ENCODE measurements at regions not wholly inside any gene's neighbourhood (a gene's known extent, or its start where the extent isn't known, plus 50 kb on each side); places are given as distances from the start of the nearest gene placed in this dataset.

- intact Hi-C loops (cut with micrococcal nuclease): no loop called here
These were observed 242.9 kb downstream of the CDC5L start for GRCh38 chr6:44630125-44631028.

- intact Hi-C loops (cut with micrococcal nuclease): no loop called here
These were observed 244.5 kb downstream of the CDC5L start for GRCh38 chr6:44631968-44632367.

GRCh38 chr6:44634321-44634720 lies 246.8 kb downstream of the CDC5L start:
- intact Hi-C loops (cut with micrococcal nuclease): no loop called here

DNA sequence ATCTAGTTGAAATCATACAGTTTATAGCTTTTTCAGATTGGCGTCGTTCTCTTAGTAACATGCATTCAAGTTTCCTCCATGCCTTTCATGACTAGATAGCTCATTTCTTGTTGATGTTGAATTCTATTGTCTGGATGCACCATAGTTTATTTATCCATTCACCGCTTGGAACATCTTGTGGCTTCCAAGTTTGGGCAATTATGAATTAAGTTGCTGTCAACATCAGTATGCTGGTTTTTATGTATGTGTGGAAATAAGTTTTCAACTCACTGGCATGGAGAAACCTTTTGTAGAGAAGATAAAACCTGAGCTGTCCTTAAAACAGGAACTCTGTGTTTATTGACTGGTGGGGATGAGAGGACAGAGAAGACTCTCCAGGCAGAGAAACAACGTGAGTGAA lies 248.0 kb downstream of the CDC5L start:
- intact Hi-C loops (cut with micrococcal nuclease): no loop called here

- intact Hi-C loops (cut with micrococcal nuclease): no loop called here
These were observed 249.2 kb downstream of the CDC5L start for GRCh38 chr6:44636561-44637248.

DNA sequence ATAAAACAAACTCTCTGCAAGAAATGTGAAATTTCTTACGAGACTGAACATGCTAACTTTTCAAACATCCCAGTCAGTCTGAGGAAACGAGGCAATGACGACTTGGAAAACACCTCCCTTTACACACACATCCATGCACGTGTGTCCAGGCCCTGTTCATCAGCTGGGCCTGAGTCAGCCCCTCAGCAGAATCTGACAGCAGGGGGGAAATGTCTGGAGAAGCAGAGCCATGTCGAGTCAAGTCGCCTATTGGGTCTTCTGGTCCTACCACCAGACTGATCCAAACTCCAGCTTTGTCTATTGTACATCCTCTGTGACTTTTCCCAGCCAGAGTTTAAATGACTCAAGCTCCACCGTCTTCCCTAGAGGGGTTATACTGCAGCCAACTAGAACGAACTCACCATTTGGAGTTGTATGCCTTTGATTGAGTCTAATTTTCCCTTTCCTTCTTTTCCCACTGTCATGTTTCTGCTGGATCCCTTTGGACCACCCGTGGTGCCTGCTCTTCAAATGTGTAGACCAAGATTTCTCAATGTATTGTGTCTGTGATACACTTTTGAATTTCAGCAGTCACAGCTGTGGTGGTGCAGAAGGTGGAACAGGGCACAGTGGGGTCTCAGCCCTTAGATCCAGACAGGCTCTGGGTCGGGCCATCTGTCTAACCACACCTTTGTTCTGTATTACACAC lies 254.0 kb downstream of the CDC5L start:
- intact Hi-C loops (cut with micrococcal nuclease): no loop called here

- intact Hi-C loops (cut with micrococcal nuclease): no loop called here
These were observed 254.8 kb downstream of the CDC5L start for GRCh38 chr6:44642349-44642748.

DNA sequence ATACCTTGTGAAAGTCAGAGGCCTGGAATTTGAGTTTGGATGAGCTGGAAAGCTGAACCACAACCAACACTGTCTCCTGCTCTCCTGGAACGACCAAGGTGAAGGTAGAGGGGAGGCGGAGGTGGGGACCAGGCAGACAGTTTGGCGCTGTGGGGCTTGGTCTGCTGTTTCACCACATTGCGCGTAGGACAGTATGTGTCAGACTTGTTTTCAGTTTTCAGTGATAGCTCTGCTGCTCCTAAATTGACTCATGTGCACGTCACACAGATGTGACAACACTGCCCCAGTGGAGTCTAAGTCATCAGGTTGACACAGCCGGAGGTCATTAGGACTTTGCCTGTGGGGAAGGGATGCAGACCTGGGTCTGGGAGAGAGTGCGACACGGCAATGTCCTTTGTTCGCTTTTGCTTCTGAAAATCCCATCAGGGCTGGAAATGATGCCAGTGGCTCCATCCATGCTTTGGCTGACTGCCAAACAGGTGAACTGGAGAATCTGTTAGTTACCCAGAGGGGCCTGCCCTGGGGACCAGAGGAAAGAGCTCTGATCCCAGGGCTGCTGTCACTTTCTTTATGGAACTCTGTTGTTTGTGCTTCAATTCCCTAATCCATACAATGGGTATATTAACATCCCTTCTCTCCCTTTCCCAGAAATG lies 255.5 kb downstream of the CDC5L start:
- intact Hi-C loops (cut with micrococcal nuclease): no loop called here

DNA sequence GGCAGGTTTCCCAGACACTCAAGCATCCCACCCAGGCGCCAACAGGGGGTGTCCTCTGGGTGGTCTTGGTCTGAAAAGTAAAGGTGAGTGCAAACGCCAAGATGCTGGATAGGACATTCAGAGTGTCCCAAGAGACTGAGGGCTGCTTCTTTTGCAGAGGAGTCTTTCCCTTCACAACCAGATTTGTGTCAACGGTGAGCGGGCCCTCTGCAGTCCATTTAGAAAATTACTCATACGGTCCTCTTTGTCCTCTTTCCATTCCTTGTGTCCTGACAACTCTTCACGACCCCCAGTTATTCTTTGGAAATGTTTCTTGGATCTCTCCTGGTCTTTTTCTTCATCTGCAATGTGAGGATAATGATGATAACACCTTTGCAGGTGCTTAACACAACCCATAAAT lies 257.8 kb downstream of the CDC5L start:
- intact Hi-C loops (cut with micrococcal nuclease): no loop called here

DNA sequence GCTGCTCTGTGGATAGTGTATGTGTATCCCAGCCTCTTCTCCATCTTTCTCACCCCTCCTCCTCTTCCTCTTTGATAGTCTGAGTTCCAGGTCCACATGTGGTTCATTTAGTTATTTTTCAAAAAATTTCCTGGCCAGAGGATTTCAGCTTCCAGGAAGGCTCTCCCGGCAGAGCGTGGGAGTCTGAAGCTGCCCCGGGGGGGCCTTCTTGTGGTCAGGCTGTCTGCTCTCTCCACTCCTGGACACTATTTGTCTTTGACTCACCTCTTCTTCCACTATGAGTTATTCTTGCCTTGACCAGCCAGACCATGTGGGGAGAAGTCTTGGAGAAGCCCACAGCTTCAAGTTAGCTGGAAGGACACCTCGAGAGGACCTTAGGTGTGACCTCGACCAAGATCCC lies 258.8 kb downstream of the CDC5L start:
- intact Hi-C loops (cut with micrococcal nuclease): no loop called here

GRCh38 chr6:44649365-44650025 lies 262.0 kb downstream of the CDC5L start:
- intact Hi-C loops (cut with micrococcal nuclease): loop anchor here (10.0 kb wide), 1 partner anchor 175 kb away; no protein-coding TSS in a partner anchor

DNA sequence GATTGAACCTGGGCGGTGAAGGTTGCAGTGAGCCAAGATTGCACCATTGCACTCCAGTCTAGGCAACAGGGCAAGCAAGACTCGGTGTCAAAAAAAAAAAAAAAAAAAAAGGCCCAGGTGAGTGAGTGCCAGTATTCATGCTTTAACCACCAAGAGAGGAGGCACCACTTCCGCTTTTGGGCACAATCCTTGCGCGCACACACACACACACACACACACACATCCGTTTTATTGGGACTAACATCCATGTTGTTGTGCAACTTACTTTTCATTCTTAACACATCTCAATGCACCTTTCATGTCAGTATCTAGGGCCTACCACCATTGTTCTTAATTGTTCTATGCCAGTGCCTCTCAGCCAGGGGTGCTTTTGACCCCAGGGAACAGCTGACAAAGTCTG lies 263.0 kb downstream of the CDC5L start:
- intact Hi-C loops (cut with micrococcal nuclease): loop anchor here (10.0 kb wide), 1 partner anchor 176 kb away; no protein-coding TSS in a partner anchor

DNA sequence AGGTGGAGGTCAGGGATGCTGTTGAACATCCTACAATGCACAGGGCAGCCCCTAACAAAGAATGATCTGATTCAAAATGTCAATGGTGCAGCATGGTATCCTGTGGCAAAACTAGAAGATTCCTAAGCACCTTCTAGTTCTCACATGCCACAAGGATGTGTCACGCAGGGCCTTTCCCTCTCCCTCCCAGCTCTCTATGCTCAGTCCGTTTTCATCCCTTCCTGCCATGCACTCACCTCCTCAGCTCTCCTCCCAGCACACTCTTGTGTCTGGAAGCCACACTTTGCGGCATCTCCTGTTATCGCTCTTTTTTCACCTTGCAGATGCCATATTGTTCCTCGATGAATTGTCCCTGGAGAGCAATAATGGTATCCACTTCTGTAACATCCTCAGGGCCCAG lies 263.4 kb downstream of the CDC5L start:
- intact Hi-C loops (cut with micrococcal nuclease): loop anchor here (10.0 kb wide), 1 partner anchor 176 kb away; no protein-coding TSS in a partner anchor

DNA sequence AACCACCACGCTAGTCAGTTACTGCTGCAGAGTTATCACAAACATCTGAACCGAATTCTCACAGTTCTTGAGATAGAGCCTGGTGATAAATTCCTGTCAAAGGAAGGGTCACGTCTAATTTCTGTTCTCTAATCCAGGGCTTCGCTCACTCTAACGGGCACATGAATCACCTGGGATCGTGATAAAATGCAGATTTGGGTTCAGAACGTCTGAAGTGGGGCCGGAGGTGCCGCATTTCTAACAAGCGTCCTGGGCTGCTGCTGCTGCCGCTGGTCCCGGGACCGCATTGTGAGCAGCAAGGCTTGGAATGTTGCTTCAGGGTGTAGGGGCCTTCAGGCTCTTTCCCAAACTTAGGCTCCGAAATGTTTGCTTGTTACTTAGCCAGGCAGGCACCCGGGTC lies 264.1 kb downstream of the CDC5L start:
- intact Hi-C loops (cut with micrococcal nuclease): loop anchor here (10.0 kb wide), 1 partner anchor 177 kb away; no protein-coding TSS in a partner anchor

- intact Hi-C loops (cut with micrococcal nuclease): loop anchor here (10.0 kb wide), 1 partner anchor 178 kb away; no protein-coding TSS in a partner anchor
These were observed 265.0 kb downstream of the CDC5L start for GRCh38 chr6:44652547-44652946.

GRCh38 chr6:44653091-44653490 lies 265.6 kb downstream of the CDC5L start:
- intact Hi-C loops (cut with micrococcal nuclease): loop anchor here (10.0 kb wide), 1 partner anchor 178 kb away; no protein-coding TSS in a partner anchor

DNA sequence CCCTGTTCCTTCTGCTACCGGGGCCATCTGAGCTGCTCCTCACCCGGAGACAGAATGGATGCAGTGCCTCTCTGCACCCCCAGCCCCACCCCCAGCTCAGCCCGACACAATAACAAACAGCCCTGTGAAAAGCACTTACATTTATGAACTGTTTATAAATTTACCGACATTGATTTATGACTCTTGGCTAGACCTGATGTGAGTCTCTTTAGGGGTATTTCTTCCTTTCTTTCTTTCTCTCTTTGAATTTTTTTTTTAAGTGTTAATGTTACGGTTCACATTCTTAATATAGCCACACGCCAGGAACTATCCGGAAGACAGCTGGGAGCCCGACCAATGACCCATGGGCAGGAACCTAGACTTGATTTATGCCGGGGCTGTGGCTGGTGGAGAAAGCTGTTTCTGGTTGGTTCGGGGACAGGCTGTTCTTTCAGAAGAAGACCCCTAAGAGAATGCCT lies 266.3 kb downstream of the CDC5L start:
- intact Hi-C loops (cut with micrococcal nuclease): loop anchor here (10.0 kb wide), 1 partner anchor 179 kb away; no protein-coding TSS in a partner anchor

DNA sequence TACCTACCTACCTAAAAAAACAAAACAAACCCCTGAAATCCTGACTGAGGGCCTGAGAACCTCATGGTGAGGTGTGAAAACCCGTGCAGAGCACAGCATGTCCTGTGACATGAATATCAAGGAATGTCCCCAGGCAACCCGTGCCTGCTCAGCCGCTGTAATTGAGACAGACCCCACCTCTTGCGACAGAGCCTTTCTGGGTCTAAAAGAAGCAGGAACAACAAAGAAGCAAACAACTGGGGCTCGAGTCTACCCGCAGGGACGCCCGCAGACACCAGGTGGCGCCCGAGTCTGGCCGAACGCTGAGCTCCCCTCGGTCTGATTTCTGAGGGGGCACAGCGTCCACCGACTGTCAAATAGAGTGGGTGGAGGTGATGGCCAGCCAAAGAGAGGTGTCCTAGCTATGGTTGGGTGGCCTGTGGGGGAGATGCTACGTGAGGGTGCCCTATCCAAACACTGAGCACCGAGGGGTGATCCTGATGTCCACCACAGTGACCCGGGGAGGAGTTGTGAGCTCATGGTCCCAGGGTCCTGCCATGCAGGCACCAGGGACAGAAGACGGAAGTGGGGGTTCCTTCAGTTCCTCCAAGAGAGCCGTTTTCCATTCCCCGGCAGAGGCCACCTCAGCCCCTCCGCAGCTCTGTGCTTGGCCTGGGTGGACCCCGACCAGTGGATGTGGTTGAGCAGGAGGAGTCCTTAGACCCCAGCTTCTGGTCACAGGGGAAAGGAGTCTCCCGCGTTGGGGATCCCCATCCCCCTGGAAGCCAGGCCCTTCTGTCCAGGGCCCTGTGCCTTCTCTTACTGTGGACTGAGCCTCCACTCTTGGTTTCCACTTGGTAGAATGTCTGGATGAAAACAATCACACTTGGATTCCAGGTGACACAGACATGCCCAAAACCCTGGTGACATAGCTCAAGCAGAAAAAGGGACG lies 268.2 kb downstream of the CDC5L start:
- intact Hi-C loops (cut with micrococcal nuclease): loop anchor here (1.0 to 10.0 kb wide), 6 partner anchors 181 to 1267 kb away; partner anchors contain the start of gene SUPT3H

GRCh38 chr6:44656691-44657090 lies 269.2 kb downstream of the CDC5L start:
- intact Hi-C loops (cut with micrococcal nuclease): loop anchor here (10.0 kb wide), 1 partner anchor 182 kb away; no protein-coding TSS in a partner anchor

Data from T-helper 2 cell treated with Interferon-gamma antibody and Interleukin-4, amounts not matched to agents 100 ng/mL and 5 ng/mL, for 36 hours (primary cell).